ENCODE measurements at regions not wholly inside any gene's neighbourhood (a gene's known extent, or its start where the extent isn't known, plus 50 kb on each side); places are given as distances from the start of the nearest gene placed in this dataset.

DNA sequence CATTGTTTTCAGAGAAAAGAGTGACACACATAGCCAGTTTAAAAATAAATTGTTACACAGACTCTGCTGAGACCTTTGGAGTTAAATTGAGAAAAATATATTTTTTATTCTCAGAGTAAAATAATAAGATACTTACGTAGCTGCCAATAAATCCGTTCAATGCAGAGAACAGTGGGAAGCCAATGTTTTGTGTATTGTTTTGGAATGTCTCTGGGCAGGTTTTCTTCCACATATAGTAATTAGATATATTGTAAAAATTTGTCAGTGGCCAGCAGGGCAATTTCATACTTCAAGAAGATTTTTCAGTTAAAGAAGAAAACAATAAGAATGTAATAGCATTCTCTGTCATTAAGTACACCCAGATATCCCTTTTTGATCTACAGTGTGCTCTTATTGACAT, 999.5 kb upstream of the INTU start:
- H3K9me1 ChIP-seq (replicated peaks; ENCODE audit: control insufficient read depth, extremely low read depth, insufficient read depth, low read length) = no peaks in the 10 kb centered on the region
- dilution Hi-C loops (cut with MboI; ENCODE audit: extremely low pct_ligation_motif_present, low sequenced_read_pairs) = no loop called here
- intact Hi-C loops (cut with micrococcal nuclease) = no loop called here
- H3K4me1 ChIP-seq (ENCODE audit: control insufficient read depth, extremely low read depth, insufficient read depth, low read length) = no peaks in the 10 kb centered on the region
- POLR2A ChIA-PET = no interaction called here
- H3K27me3 ChIP-seq (ENCODE audit: control insufficient read depth in 2 of 2, insufficient read depth in 2 of 2, low read length in 2 of 2) = no peaks in the 10 kb centered on the region
- no peak overlapping the region for H3K4me2 ChIP-seq (ENCODE audit: insufficient read depth, low read length)
- BruUV-seq (replicated peaks) = no TSS peak
- no peak overlapping the region for H3K9ac ChIP-seq (replicated peaks; ENCODE audit: extremely low read depth, insufficient read depth, low read length)
- H3K36me3 ChIP-seq (ENCODE audit: control insufficient read depth in 2 of 2, extremely low read depth in 1 of 2, insufficient read depth in 2 of 2, low read length in 2 of 2) = no peaks in the 10 kb centered on the region
- no peak for FAIRE-seq
- CTCF ChIA-PET = interaction anchor here (1.1 kb wide), 1 partner anchor 409 kb away, joined by 3 read pairs; no protein-coding TSS in a partner anchor
- H3K27ac ChIP-seq (ENCODE audit: insufficient read depth, low read depth, low read length) = no peak overlapping the region
- H3K79me2 ChIP-seq (ENCODE audit: control insufficient read depth, insufficient read depth, low read length) = no peaks in the 10 kb centered on the region
- TF ChIP-seq GATA2 (IDR thresholded peaks at IDR 0.05; ENCODE audit: insufficient read depth, insufficient read length, low read depth, low read length) (no peak), EZH2 (IDR thresholded peaks at IDR 0.05; ENCODE audit: borderline replicate concordance, low read depth, low read length, severe bottlenecking) (no peak), MYC (IDR thresholded peaks at IDR 0.05; ENCODE audit: low read depth, low read length) (no peak), FOS (IDR thresholded peaks at IDR 0.05; ENCODE audit: borderline replicate concordance, insufficient read depth, low read length) (no peak), POLR2A (IDR thresholded peaks at IDR 0.05; ENCODE audit: low read depth, low read length) (no peak), JUN (IDR thresholded peaks at IDR 0.05; ENCODE audit: borderline replicate concordance, insufficient read depth, insufficient read length, low read depth) (no peak), POLR2AphosphoS5 (IDR thresholded peaks at IDR 0.05; ENCODE audit: insufficient read depth, low read depth, low read length) (no peak)
- TF ChIP-seq, protein P1, sequence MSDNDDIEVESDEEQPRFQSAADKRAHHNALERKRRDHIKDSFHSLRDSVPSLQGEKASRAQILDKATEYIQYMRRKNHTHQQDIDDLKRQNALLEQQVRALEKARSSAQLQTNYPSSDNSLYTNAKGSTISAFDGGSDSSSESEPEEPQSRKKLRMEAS (IDR thresholded peaks at IDR 0.05; ENCODE audit: insufficient read depth, insufficient read length) = no peak
- TF ChIP-seq, protein P2, sequence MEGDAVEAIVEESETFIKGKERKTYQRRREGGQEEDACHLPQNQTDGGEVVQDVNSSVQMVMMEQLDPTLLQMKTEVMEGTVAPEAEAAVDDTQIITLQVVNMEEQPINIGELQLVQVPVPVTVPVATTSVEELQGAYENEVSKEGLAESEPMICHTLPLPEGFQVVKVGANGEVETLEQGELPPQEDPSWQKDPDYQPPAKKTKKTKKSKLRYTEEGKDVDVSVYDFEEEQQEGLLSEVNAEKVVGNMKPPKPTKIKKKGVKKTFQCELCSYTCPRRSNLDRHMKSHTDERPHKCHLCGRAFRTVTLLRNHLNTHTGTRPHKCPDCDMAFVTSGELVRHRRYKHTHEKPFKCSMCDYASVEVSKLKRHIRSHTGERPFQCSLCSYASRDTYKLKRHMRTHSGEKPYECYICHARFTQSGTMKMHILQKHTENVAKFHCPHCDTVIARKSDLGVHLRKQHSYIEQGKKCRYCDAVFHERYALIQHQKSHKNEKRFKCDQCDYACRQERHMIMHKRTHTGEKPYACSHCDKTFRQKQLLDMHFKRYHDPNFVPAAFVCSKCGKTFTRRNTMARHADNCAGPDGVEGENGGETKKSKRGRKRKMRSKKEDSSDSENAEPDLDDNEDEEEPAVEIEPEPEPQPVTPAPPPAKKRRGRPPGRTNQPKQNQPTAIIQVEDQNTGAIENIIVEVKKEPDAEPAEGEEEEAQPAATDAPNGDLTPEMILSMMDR (IDR thresholded peaks at IDR 0.05; ENCODE audit: extremely low read depth in 1 of 2, insufficient read depth in 1 of 2, low read depth in 1 of 2, low read length in 2 of 2) = no peak
- no peaks in the 10 kb centered on the region for H4K20me1 ChIP-seq (replicated peaks; ENCODE audit: control insufficient read depth, extremely low read depth, insufficient read depth, low read length)
- no peak for DNase-seq (ENCODE audit: low read depth, low spot score)
- no peaks in the 10 kb centered on the region for H3K9me3 ChIP-seq (replicated peaks; ENCODE audit: control insufficient read depth, insufficient read depth, low read length)
- no peak overlapping the region for H3K4me3 ChIP-seq (replicated peaks in 1 of 3; ENCODE audit: insufficient read depth in 1 of 3, low read depth in 1 of 3, low read length in 3 of 3)
- no peak overlapping the region for H2AFZ ChIP-seq (ENCODE audit: low read depth, low read length)
